ENCODE measurements at regions not wholly inside any gene's neighbourhood (a gene's known extent, or its start where the extent isn't known, plus 50 kb on each side); places are given as distances from the start of the nearest gene placed in this dataset.
A peak's percentile ranks its signal among the peaks of the same experiment; 100 is the strongest.

- no peak overlapping the region for H3K4me3 ChIP-seq (ENCODE audit: low read depth, low read length)
- no peak for DNase-seq (ENCODE audit: low read depth)
- TF ChIP-seq, protein P1, sequence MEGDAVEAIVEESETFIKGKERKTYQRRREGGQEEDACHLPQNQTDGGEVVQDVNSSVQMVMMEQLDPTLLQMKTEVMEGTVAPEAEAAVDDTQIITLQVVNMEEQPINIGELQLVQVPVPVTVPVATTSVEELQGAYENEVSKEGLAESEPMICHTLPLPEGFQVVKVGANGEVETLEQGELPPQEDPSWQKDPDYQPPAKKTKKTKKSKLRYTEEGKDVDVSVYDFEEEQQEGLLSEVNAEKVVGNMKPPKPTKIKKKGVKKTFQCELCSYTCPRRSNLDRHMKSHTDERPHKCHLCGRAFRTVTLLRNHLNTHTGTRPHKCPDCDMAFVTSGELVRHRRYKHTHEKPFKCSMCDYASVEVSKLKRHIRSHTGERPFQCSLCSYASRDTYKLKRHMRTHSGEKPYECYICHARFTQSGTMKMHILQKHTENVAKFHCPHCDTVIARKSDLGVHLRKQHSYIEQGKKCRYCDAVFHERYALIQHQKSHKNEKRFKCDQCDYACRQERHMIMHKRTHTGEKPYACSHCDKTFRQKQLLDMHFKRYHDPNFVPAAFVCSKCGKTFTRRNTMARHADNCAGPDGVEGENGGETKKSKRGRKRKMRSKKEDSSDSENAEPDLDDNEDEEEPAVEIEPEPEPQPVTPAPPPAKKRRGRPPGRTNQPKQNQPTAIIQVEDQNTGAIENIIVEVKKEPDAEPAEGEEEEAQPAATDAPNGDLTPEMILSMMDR (IDR thresholded peaks at IDR 0.05; ENCODE audit: control insufficient read depth, extremely low read depth, insufficient read depth), result no peak
These were observed 629.8 kb downstream of the ETV1 start for GRCh38 chr7:13359656-13360055.

DNA sequence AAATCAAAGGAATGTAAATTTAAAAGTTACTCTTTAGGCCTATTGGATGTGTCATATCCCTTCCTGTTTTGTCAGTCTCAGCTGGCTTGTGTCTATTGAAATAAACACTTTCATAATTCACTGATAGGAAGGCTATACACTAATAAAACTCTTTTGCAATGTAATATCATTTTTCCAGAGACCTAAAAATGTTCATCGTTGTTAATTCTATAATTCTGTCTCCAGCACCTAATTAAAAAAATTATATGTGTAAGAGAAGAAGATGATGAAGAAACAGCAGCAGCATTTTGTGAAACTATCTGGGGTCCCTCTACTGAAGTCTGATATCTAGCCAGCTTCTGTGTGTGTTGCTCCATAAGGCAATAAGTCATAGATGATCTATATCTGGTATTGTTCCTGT lies 602.7 kb downstream of the ETV1 start:
- H3K4me3 ChIP-seq (ENCODE audit: low read depth, low read length), result no peak overlapping the region
- no peak for DNase-seq (ENCODE audit: low read depth)
- TF ChIP-seq, protein P1 (IDR thresholded peaks at IDR 0.05; ENCODE audit: control insufficient read depth, extremely low read depth, insufficient read depth), result no peak

- TF ChIP-seq, protein P1 (IDR thresholded peaks at IDR 0.05; ENCODE audit: control insufficient read depth, extremely low read depth, insufficient read depth), result no peak
- H3K4me3 ChIP-seq (ENCODE audit: low read depth, low read length), result no peak overlapping the region
- no peak for DNase-seq (ENCODE audit: low read depth)
These were observed 581.6 kb downstream of the ETV1 start for GRCh38 chr7:13407911-13408310.

GRCh38 chr7:13411151-13411550 lies 578.3 kb downstream of the ETV1 start:
- no peak for DNase-seq (ENCODE audit: low read depth)
- TF ChIP-seq, protein P1 (IDR thresholded peaks at IDR 0.05; ENCODE audit: control insufficient read depth, extremely low read depth, insufficient read depth), result 0 out of 2 replicates have a peak, but pooled peaks have one; percentile 20
- H3K4me3 ChIP-seq (ENCODE audit: low read depth, low read length), result no peak overlapping the region

DNA sequence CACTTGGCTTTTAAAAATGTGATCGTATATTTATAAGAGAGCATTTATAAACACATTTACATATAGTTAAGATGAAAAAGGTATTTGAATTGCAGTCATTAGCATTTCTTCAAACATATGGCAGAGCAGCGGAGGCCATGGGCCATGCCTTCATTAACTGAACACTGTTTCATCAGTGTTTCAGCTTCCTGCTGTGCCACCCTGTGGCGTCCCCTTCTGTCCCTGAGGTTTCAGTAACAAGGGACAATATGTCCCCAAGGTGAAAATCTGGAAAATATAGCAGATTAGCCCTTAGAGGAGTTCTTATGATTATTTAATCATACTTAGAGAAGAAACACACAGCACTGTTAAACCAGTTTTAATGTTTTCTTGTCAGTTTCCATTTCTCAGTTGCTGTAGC lies 577.8 kb downstream of the ETV1 start:
- TF ChIP-seq, protein P1 (IDR thresholded peaks at IDR 0.05; ENCODE audit: control insufficient read depth, extremely low read depth, insufficient read depth), result no peak
- no peak overlapping the region for H3K4me3 ChIP-seq (ENCODE audit: low read depth, low read length)
- no peak for DNase-seq (ENCODE audit: low read depth)

- no peak for DNase-seq (ENCODE audit: low read depth)
- TF ChIP-seq, protein P1 (IDR thresholded peaks at IDR 0.05; ENCODE audit: control insufficient read depth, extremely low read depth, insufficient read depth), result no peak
- H3K4me3 ChIP-seq (ENCODE audit: low read depth, low read length), result no peak overlapping the region
These were observed 575.3 kb downstream of the ETV1 start for GRCh38 chr7:13414181-13414580.

DNA sequence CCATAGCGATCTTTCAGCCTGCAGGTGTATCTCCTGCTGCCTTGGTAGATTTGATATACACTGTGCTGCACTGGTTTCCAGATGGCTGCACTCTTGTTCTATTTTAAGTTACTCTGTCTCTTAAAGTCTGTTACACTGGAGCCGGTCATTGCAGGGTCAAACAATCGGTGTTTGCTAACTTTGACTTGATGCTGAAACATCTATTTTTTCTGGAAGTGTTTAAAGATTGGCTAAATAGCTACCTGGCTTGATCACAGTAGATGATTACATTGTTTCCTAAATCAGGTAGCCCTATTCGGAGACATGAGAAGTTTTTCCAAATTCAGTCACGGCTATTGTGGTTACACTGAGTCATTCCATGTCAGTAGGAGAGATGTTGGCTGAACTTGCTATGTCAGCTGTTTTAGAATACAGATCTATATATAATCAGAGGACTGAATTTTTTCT lies 574.8 kb downstream of the ETV1 start:
- no peak overlapping the region for H3K4me3 ChIP-seq (ENCODE audit: low read depth, low read length)
- no peak for DNase-seq (ENCODE audit: low read depth)
- TF ChIP-seq, protein P1 (IDR thresholded peaks at IDR 0.05; ENCODE audit: control insufficient read depth, extremely low read depth, insufficient read depth), result peak; percentile 17; the same call in 1 of the 2 replicates
